GM18498 (cell line): ENCODE measurements at regions not wholly inside any gene's neighbourhood (a gene's known extent, or its start where the extent isn't known, plus 50 kb on each side); places are given as distances from the start of the nearest gene placed in this dataset.

ENCODE experiments used
- ATAC-seq: cut with Tn5 transposase; IDR thresholded peaks from one replicate; pipeline ENCODE4 v1.9.1; 2021; ENCODE audit warnings: mild to moderate bottlenecking, moderate library complexity; ENCODE audit not compliant: unreplicated experiment

GRCh38 chr5:26239588-26239987 is 798.8 kb downstream of the CDH9 start:
- ATAC-seq, result no peak

- no peak for ATAC-seq
Measured at GRCh38 chr5:26237489-26237888, 800.9 kb downstream of the CDH9 start.

GRCh38 chr5:26236936-26237335 is 801.5 kb downstream of the CDH9 start:
- no peak for ATAC-seq

- no peak for ATAC-seq
Measured at GRCh38 chr5:26232706-26233105, 805.7 kb downstream of the CDH9 start.

GRCh38 chr5:26231316-26231715 is 807.1 kb downstream of the CDH9 start:
- no peak for ATAC-seq

- no peak for ATAC-seq
Measured at GRCh38 chr5:26229848-26230247, 808.5 kb downstream of the CDH9 start.

- no peak for ATAC-seq
Measured at GRCh38 chr5:26227245-26227644, 811.1 kb downstream of the CDH9 start.

- no peak for ATAC-seq
Measured at GRCh38 chr5:26205121-26205520, 833.3 kb downstream of the CDH9 start.

- no peak for ATAC-seq
Measured at GRCh38 chr5:26193626-26194025, 844.8 kb downstream of the CDH9 start.

GRCh38 chr5:26192486-26192885 is 845.9 kb downstream of the CDH9 start:
- no peak for ATAC-seq

GRCh38 chr5:26181582-26181981 is 856.8 kb downstream of the CDH9 start:
- ATAC-seq, result no peak

- ATAC-seq, result no peak
Measured at GRCh38 chr5:26148569-26149107, 889.7 kb downstream of the CDH9 start.

GRCh38 chr5:26143259-26143658 is 895.1 kb downstream of the CDH9 start:
- no peak for ATAC-seq

- ATAC-seq, result no peak
Measured at GRCh38 chr5:26121338-26121737, 917.0 kb downstream of the CDH9 start.

GRCh38 chr5:26104175-26104574 is 934.2 kb downstream of the CDH9 start:
- ATAC-seq, result no peak

GRCh38 chr5:26060212-26060611 is 978.2 kb downstream of the CDH9 start:
- ATAC-seq, result no peak

- no peak for ATAC-seq
Measured at GRCh38 chr5:26054594-26054993, 983.8 kb downstream of the CDH9 start.

GRCh38 chr5:26034813-26035212 is 1003.6 kb downstream of the CDH9 start:
- no peak for ATAC-seq

GRCh38 chr5:26031481-26031880 is 1006.9 kb downstream of the CDH9 start:
- ATAC-seq, result no peak

- no peak for ATAC-seq
Measured at GRCh38 chr5:26026044-26026443, 1012.3 kb downstream of the CDH9 start.

GRCh38 chr5:26024774-26025173 is 1013.6 kb downstream of the CDH9 start:
- ATAC-seq, result no peak

GRCh38 chr5:26023361-26023760 is 1015.0 kb downstream of the CDH9 start:
- ATAC-seq, result no peak

- ATAC-seq, result no peak
Measured at GRCh38 chr5:26014206-26014605, 1024.2 kb downstream of the CDH9 start.

- no peak for ATAC-seq
Measured at GRCh38 chr5:26012078-26012477, 1026.3 kb downstream of the CDH9 start.
